NCI-H69 (cell line): ENCODE measurements at regions not wholly inside any gene's neighbourhood (a gene's known extent, or its start where the extent isn't known, plus 50 kb on each side); places are given as distances from the start of the nearest gene placed in this dataset.

Source experiments
- DNase-seq: peaks from one replicate; lab custom pipeline; 2025; lab: John Stamatoyannopoulos, UW

- peak; percentile 0 for DNase-seq
Observed at GRCh38 chr1:119565131-119565772, 58.2 kb downstream of the HSD3B1 start.

- DNase-seq, result no peak
Observed at GRCh38 chr1:119569095-119569494, 62.1 kb downstream of the HSD3B1 start.
